ENCODE measurements at regions not wholly inside any gene's neighbourhood (a gene's known extent, or its start where the extent isn't known, plus 50 kb on each side); places are given as distances from the start of the nearest gene placed in this dataset.

DNA sequence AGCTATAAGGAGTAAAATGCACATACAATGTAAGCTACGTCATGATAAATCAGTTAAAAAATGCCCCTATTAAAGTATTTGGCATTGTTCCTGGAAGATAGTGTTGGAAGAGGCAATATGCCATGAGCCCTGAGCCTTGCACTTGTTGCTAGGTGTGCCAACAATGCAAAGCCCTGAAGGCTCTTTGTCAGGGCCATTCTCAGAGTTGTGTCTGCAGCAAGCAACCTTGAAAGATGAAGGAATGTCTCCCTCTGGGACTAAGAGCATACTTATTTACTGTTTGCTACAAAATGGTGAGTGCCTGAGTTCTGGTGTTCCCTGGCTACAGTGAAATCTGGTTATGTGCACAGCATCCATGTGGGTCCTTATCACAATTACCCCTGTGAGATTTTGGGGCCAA, 322.3 kb upstream of the FAT3 start:
- TF ChIP-seq CTCF (IDR thresholded peaks at IDR 0.05) (no peak), POLR2AphosphoS5 (IDR thresholded peaks at IDR 0.05; ENCODE audit: low read depth, low read length) (no peak), SIN3A (IDR thresholded peaks at IDR 0.05; ENCODE audit: borderline replicate concordance, insufficient read depth, low read depth, low read length) (no peak)
- TF ChIP-seq, protein P1, sequence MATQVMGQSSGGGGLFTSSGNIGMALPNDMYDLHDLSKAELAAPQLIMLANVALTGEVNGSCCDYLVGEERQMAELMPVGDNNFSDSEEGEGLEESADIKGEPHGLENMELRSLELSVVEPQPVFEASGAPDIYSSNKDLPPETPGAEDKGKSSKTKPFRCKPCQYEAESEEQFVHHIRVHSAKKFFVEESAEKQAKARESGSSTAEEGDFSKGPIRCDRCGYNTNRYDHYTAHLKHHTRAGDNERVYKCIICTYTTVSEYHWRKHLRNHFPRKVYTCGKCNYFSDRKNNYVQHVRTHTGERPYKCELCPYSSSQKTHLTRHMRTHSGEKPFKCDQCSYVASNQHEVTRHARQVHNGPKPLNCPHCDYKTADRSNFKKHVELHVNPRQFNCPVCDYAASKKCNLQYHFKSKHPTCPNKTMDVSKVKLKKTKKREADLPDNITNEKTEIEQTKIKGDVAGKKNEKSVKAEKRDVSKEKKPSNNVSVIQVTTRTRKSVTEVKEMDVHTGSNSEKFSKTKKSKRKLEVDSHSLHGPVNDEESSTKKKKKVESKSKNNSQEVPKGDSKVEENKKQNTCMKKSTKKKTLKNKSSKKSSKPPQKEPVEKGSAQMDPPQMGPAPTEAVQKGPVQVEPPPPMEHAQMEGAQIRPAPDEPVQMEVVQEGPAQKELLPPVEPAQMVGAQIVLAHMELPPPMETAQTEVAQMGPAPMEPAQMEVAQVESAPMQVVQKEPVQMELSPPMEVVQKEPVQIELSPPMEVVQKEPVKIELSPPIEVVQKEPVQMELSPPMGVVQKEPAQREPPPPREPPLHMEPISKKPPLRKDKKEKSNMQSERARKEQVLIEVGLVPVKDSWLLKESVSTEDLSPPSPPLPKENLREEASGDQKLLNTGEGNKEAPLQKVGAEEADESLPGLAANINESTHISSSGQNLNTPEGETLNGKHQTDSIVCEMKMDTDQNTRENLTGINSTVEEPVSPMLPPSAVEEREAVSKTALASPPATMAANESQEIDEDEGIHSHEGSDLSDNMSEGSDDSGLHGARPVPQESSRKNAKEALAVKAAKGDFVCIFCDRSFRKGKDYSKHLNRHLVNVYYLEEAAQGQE (IDR thresholded peaks at IDR 0.05; ENCODE audit: insufficient read depth in 1 of 2, low read depth in 2 of 2, low read length in 1 of 2), result no peak
